ENCODE measurements at regions not wholly inside any gene's neighbourhood (a gene's known extent, or its start where the extent isn't known, plus 50 kb on each side); places are given as distances from the start of the nearest gene placed in this dataset.

GRCh38 chr3:124588794-124589193 lies 141.5 kb upstream of the UMPS start:
- no peak for TF ChIP-seq CTCF (IDR thresholded peaks at IDR 0.05; ENCODE audit: insufficient read depth in 1 of 2, low read depth in 1 of 2, low read length in 1 of 2, severe bottlenecking in 1 of 2, unreplicated experiment in 1 of 2)
- no peak overlapping the region for H3K4me3 ChIP-seq (ENCODE audit: low read depth, low read length)
- H3K27me3 ChIP-seq (replicated peaks; ENCODE audit: control insufficient read depth, insufficient read depth, low read length): no peaks in the 10 kb centered on the region
- Mint-ChIP-seq H3K36me3 (ENCODE audit: insufficient read depth, unreplicated experiment) (peaks cover 34% of the 10 kb centered on the region), H3K27me3 (ENCODE audit: insufficient read depth, unreplicated experiment) (no peaks in the 10 kb centered on the region), H3K4me3 (ENCODE audit: unreplicated experiment) (no peak overlapping the region), H3K9me3 (ENCODE audit: unreplicated experiment) (no peaks in the 10 kb centered on the region), H3K4me1 (ENCODE audit: low read depth, unreplicated experiment) (peaks cover 47% of the 10 kb centered on the region), H3K27ac (ENCODE audit: unreplicated experiment) (peak overlapping the region; percentile 59)
- ChIA-PET POLR2A (no interaction called here), CTCF (interaction anchor here (1.1 kb wide), 1 partner anchor 51 kb away, joined by 4 read pairs; no protein-coding TSS in a partner anchor)
- no TSS peak for BruUV-seq (replicated peaks)
- no peaks in the 10 kb centered on the region for H3K9me3 ChIP-seq
- peaks cover 70% of the 10 kb centered on the region for H3K4me1 ChIP-seq
- no peak for DNase-seq
- H3K36me3 ChIP-seq (ENCODE audit: control insufficient read depth, insufficient read depth, low read length): no peaks in the 10 kb centered on the region
- intact Hi-C loops (cut with micrococcal nuclease; ENCODE audit: unreplicated experiment): no loop called here

GRCh38 chr3:124591699-124592098 lies 138.6 kb upstream of the UMPS start:
- DNase-seq: no peak
- Histone ChIP-seq H3K4me3 (ENCODE audit: low read depth, low read length) (no peak overlapping the region), H3K36me3 (ENCODE audit: control insufficient read depth, insufficient read depth, low read length) (no peaks in the 10 kb centered on the region), H3K4me1 (peaks cover 81% of the 10 kb centered on the region), H3K9me3 (no peaks in the 10 kb centered on the region), H3K27me3 (replicated peaks; ENCODE audit: control insufficient read depth, insufficient read depth, low read length) (no peaks in the 10 kb centered on the region)
- H3K27ac Mint-ChIP-seq (ENCODE audit: unreplicated experiment): peak overlapping the region; percentile 95
- CTCF ChIA-PET: no interaction called here
- no peaks in the 10 kb centered on the region for H3K27me3 Mint-ChIP-seq (ENCODE audit: insufficient read depth, unreplicated experiment)
- intact Hi-C loops (cut with micrococcal nuclease; ENCODE audit: unreplicated experiment): loop anchor here (1.0 kb wide), 4 partner anchors 7 to 44 kb away; no protein-coding TSS in a partner anchor
- peaks cover 34% of the 10 kb centered on the region for H3K36me3 Mint-ChIP-seq (ENCODE audit: insufficient read depth, unreplicated experiment)
- POLR2A ChIA-PET: interaction anchor here (0.7 kb wide), 1 partner anchor 48 kb away, joined by 20 read pairs; no protein-coding TSS in a partner anchor
- peaks cover 46% of the 10 kb centered on the region for H3K4me1 Mint-ChIP-seq (ENCODE audit: low read depth, unreplicated experiment)
- no TSS peak for BruUV-seq (replicated peaks)
- no peak for TF ChIP-seq CTCF (IDR thresholded peaks at IDR 0.05; ENCODE audit: insufficient read depth in 1 of 2, low read depth in 1 of 2, low read length in 1 of 2, severe bottlenecking in 1 of 2, unreplicated experiment in 1 of 2)
- no peak overlapping the region for H3K4me3 Mint-ChIP-seq (ENCODE audit: unreplicated experiment)
- H3K9me3 Mint-ChIP-seq (ENCODE audit: unreplicated experiment): no peaks in the 10 kb centered on the region

GRCh38 chr3:124592658-124593441 lies 137.4 kb upstream of the UMPS start:
- Mint-ChIP-seq H3K27me3 (ENCODE audit: insufficient read depth, unreplicated experiment) (no peaks in the 10 kb centered on the region), H3K36me3 (ENCODE audit: insufficient read depth, unreplicated experiment) (peaks cover 27% of the 10 kb centered on the region), H3K9me3 (ENCODE audit: unreplicated experiment) (no peaks in the 10 kb centered on the region), H3K4me1 (ENCODE audit: low read depth, unreplicated experiment) (peaks cover 49% of the 10 kb centered on the region), H3K4me3 (ENCODE audit: unreplicated experiment) (peak overlapping the region; percentile 69), H3K27ac (ENCODE audit: unreplicated experiment) (peak overlapping the region; percentile 95)
- Histone ChIP-seq H3K4me1 (peaks cover 69% of the 10 kb centered on the region), H3K9me3 (no peaks in the 10 kb centered on the region), H3K36me3 (ENCODE audit: control insufficient read depth, insufficient read depth, low read length) (no peaks in the 10 kb centered on the region), H3K27me3 (replicated peaks; ENCODE audit: control insufficient read depth, insufficient read depth, low read length) (no peaks in the 10 kb centered on the region), H3K4me3 (ENCODE audit: low read depth, low read length) (no peak overlapping the region)
- CTCF ChIA-PET: no interaction called here
- DNase-seq: peak; percentile 89 to 91
- intact Hi-C loops (cut with micrococcal nuclease; ENCODE audit: unreplicated experiment): loop anchor here (1.0 kb wide), 4 partner anchors 9 to 42 kb away; no protein-coding TSS in a partner anchor
- POLR2A ChIA-PET: no interaction called here
- no peak for TF ChIP-seq CTCF (IDR thresholded peaks at IDR 0.05; ENCODE audit: insufficient read depth in 1 of 2, low read depth in 1 of 2, low read length in 1 of 2, severe bottlenecking in 1 of 2, unreplicated experiment in 1 of 2)
- BruUV-seq (replicated peaks): no TSS peak
